ENCODE measurements at regions not wholly inside any gene's neighbourhood (a gene's known extent, or its start where the extent isn't known, plus 50 kb on each side); places are given as distances from the start of the nearest gene placed in this dataset.
"Not testable (repeated sequence)": the region's sequence is repeated elsewhere in the genome, so short reads cannot be mapped to it uniquely, and the experiment has no call there.

GRCh38 chr13:87538366-87539052 lies 132.7 kb upstream of the SLITRK5 start:
- no peak for DNase-seq
- H3K9me3 ChIP-seq (ENCODE audit: control insufficient read depth, insufficient read depth, low read length): peaks cover 3% of the 10 kb centered on the region
- intact Hi-C loops (cut with micrococcal nuclease): no loop called here
- H3K27ac Mint-ChIP-seq: no peak overlapping the region
- H3K36me3 ChIP-seq (ENCODE audit: control insufficient read depth, insufficient read depth, low read length): no peaks in the 10 kb centered on the region
- no peak for ATAC-seq
- no peak overlapping the region for H3K27ac ChIP-seq (ENCODE audit: low read length)
- H3K4me1 ChIP-seq (ENCODE audit: control insufficient read depth, insufficient read depth, low read length): no peaks in the 10 kb centered on the region
- no peaks in the 10 kb centered on the region for H3K27me3 Mint-ChIP-seq (ENCODE audit: low read depth in 2 of 2)
- H3K27me3 ChIP-seq (ENCODE audit: control insufficient read depth, insufficient read depth, low read length): no peaks in the 10 kb centered on the region
- H3K9me3 Mint-ChIP-seq: peaks cover 10 to 12% of the 10 kb centered on the region in 2 donors
- no peak for TF ChIP-seq CTCF (IDR thresholded peaks at IDR 0.05)
- no peaks in the 10 kb centered on the region for H3K36me3 Mint-ChIP-seq
- no peaks in the 10 kb centered on the region for H3K4me1 Mint-ChIP-seq
- H3K4me3 Mint-ChIP-seq: no peak overlapping the region
- no peak overlapping the region for H3K4me3 ChIP-seq (ENCODE audit: low read length)

- intact Hi-C loops (cut with micrococcal nuclease): no loop called here
These were observed 118.0 kb upstream of the SLITRK5 start for GRCh38 chr13:87553142-87553541.

GRCh38 chr13:87554045-87554444 lies 117.1 kb upstream of the SLITRK5 start:
- 88% methylated on average over 2 of the region's 3 CpGs for WGBS (ENCODE audit: insufficient coverage)
- intact Hi-C loops (cut with micrococcal nuclease): no loop called here
- Histone ChIP-seq H3K36me3 (ENCODE audit: control insufficient read depth, insufficient read depth, low read length) (no peaks in the 10 kb centered on the region), H3K27me3 (ENCODE audit: control insufficient read depth, insufficient read depth, low read length) (no peaks in the 10 kb centered on the region), H3K4me3 (ENCODE audit: low read length) (no peak overlapping the region), H3K27ac (ENCODE audit: low read length) (no peak overlapping the region), H3K4me1 (ENCODE audit: control insufficient read depth, insufficient read depth, low read length) (no peaks in the 10 kb centered on the region), H3K9me3 (ENCODE audit: control insufficient read depth, insufficient read depth, low read length) (no peaks in the 10 kb centered on the region)
- peaks cover 4 to 10% of the 10 kb centered on the region in 2 donors for H3K9me3 Mint-ChIP-seq
- no peak for TF ChIP-seq CTCF (IDR thresholded peaks at IDR 0.05)
- no peaks in the 10 kb centered on the region for H3K4me1 Mint-ChIP-seq
- DNase-seq (no peak), ATAC-seq (no peak)
- H3K4me3 Mint-ChIP-seq: no peak overlapping the region
- H3K36me3 Mint-ChIP-seq: no peaks in the 10 kb centered on the region
- no peaks in the 10 kb centered on the region for H3K27me3 Mint-ChIP-seq (ENCODE audit: low read depth in 2 of 2)
- H3K27ac Mint-ChIP-seq: no peak overlapping the region

More at GRCh38 chr13:87553142-87553541, 118.0 kb upstream of the SLITRK5 start:
- Mint-ChIP-seq H3K9me3 (peaks cover 4 to 10% of the 10 kb centered on the region in 2 donors), H3K4me1 (no peaks in the 10 kb centered on the region), H3K27me3 (ENCODE audit: low read depth in 2 of 2) (no peaks in the 10 kb centered on the region), H3K27ac (no peak overlapping the region), H3K4me3 (no peak overlapping the region), H3K36me3 (no peaks in the 10 kb centered on the region)
- Histone ChIP-seq H3K9me3 (ENCODE audit: control insufficient read depth, insufficient read depth, low read length) (no peaks in the 10 kb centered on the region), H3K36me3 (ENCODE audit: control insufficient read depth, insufficient read depth, low read length) (no peaks in the 10 kb centered on the region), H3K4me3 (ENCODE audit: low read length) (no peak overlapping the region), H3K27me3 (ENCODE audit: control insufficient read depth, insufficient read depth, low read length) (no peaks in the 10 kb centered on the region), H3K4me1 (ENCODE audit: control insufficient read depth, insufficient read depth, low read length) (no peaks in the 10 kb centered on the region), H3K27ac (ENCODE audit: low read length) (no peak overlapping the region)
- DNase-seq (no peak), ATAC-seq (no peak)
- no peak for TF ChIP-seq CTCF (IDR thresholded peaks at IDR 0.05)
- WGBS (ENCODE audit: insufficient coverage): 96% methylated on average over 3 of the region's 3 CpGs

- Mint-ChIP-seq H3K4me1 (no peaks in the 10 kb centered on the region), H3K4me3 (no peak overlapping the region), H3K27me3 (ENCODE audit: low read depth in 2 of 2) (no peaks in the 10 kb centered on the region), H3K36me3 (no peaks in the 10 kb centered on the region), H3K9me3 (peaks cover 8 to 12% of the 10 kb centered on the region in 2 donors), H3K27ac (no peak overlapping the region)
- no peaks in the 10 kb centered on the region for H3K27me3 ChIP-seq (ENCODE audit: control insufficient read depth, insufficient read depth, low read length)
- H3K9me3 ChIP-seq (ENCODE audit: control insufficient read depth, insufficient read depth, low read length): no peaks in the 10 kb centered on the region
- ATAC-seq (no peak), DNase-seq (no peak)
- no peaks in the 10 kb centered on the region for H3K4me1 ChIP-seq (ENCODE audit: control insufficient read depth, insufficient read depth, low read length)
- no peak for TF ChIP-seq CTCF (IDR thresholded peaks at IDR 0.05)
- no peak overlapping the region for H3K4me3 ChIP-seq (ENCODE audit: low read length)
- intact Hi-C loops (cut with micrococcal nuclease): no loop called here
- no peak overlapping the region for H3K27ac ChIP-seq (ENCODE audit: low read length)
- WGBS (ENCODE audit: insufficient coverage): no CpG with 5 or more reads among the region's 2 CpGs
- no peaks in the 10 kb centered on the region for H3K36me3 ChIP-seq (ENCODE audit: control insufficient read depth, insufficient read depth, low read length)
These were observed 113.4 kb upstream of the SLITRK5 start for GRCh38 chr13:87557788-87558187.

GRCh38 chr13:87561580-87561979 lies 109.6 kb upstream of the SLITRK5 start:
- DNase-seq; H3K27me3 ChIP-seq (ENCODE audit: control insufficient read depth, insufficient read depth, low read length); H3K36me3 ChIP-seq (ENCODE audit: control insufficient read depth, insufficient read depth, low read length); H3K36me3 Mint-ChIP-seq; H3K27me3 Mint-ChIP-seq (ENCODE audit: low read depth in 2 of 2); H3K27ac ChIP-seq (ENCODE audit: low read length); intact Hi-C loops (cut with micrococcal nuclease); H3K9me3 ChIP-seq (ENCODE audit: control insufficient read depth, insufficient read depth, low read length); H3K4me1 Mint-ChIP-seq; H3K27ac Mint-ChIP-seq; H3K4me3 Mint-ChIP-seq; ATAC-seq; H3K4me1 ChIP-seq (ENCODE audit: control insufficient read depth, insufficient read depth, low read length); H3K4me3 ChIP-seq (ENCODE audit: low read length): not testable (repeated sequence)
- H3K9me3 Mint-ChIP-seq: peaks cover 8 to 16% of the 10 kb centered on the region in 2 donors
- 96% methylated on average over 31 of the region's 31 CpGs for WGBS (ENCODE audit: insufficient coverage)
